HuH-7 (cell line): ENCODE measurements at regions not wholly inside any gene's neighbourhood (a gene's known extent, or its start where the extent isn't known, plus 50 kb on each side); places are given as distances from the start of the nearest gene placed in this dataset.
"Not testable (repeated sequence)": the region's sequence is repeated elsewhere in the genome, so short reads cannot be mapped to it uniquely, and the experiment has no call there.

ENCODE experiments used
- DNase-seq: peaks from one replicate; pipeline ENCODE4 v3.0.0; 2011; ENCODE audit warnings: low spot score

DNA sequence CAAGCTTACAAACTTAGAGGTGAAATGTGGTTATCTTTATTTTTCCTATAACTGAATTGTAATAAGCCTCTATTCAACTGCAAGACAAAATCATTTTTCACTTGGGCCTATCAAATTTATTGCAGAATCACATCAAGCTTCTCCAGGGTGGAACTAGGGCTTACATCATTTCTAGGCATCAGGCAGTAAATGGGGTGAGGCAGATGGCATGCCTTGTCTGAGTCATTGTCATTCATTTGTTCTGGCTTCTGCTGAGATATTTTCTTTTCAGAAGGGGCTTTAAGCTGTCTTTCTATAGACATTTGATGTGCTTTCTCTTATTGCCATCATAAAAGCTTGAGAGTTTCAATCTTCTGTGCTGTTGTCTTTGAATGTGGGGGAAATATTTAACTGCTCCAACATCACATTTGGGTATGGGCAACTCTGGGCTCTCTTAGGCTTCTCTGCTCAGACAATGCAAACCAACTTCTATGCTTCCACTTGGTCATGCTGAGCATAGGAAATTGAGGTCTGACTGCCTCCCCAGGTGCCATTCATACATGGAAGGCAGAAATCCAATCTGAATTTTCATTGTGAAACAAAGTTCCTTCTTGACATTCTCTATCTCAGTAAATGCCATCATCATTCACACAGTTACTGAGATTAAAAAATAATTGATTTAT, 225.8 kb upstream of the GIMD1 start:
- no peak for DNase-seq

DNA sequence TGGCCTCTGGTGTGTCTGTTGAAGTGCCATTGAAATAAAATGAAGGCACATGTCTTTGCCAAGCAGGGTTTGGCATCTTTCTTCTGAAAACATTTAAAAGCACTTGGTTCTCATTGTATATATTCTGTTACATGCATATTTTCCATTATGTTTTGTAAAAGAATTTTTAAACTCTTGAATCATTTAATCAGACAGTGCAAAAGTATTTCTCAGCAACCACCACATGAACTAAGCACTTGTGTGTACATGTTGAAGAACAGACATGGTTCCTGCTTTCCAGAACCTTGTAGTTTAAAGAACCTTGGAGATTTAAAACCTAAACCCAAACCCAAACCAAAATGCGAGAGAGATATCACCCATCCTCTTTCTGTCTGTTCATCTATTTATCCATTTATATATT, 220.3 kb upstream of the GIMD1 start:
- DNase-seq, result no peak

DNA sequence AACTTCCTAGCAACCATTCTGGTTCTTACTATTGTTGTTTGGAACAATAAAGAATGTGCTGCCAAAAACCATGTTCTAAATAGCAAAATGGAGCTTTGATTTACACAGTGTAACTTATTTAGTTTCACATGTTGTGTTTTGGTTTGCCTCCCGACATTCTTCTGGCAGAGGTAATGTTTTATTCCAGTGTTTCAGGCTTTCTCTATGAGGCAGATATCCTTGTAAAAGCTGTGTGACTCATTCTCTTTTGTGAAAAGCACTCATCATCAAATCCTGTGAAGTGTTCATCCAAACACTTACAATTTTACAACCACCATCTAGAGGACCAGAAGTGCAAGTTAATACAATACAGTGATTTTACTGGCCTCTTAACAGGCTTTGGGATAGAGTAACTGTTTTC, 219.0 kb upstream of the GIMD1 start:
- no peak for DNase-seq

DNA sequence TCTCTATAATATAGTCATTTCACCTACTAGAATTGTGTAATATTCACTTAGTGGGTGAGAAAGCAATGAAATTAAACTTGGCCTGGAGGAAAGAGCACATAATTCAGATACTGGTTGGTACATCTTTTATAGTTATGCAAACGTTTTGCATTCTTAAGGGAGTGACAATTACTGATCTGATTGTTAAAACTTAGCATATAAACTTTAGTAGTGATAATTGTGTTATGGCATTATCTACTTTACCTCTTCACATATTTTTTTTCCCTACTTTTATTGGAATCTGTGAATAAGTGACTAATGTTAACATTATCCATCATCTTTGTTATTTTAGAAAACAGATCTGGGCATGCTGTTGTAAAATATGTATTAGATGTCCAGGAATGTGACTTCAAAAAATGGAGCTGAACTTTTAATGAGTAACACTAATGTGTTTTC, 217.4 kb upstream of the GIMD1 start:
- DNase-seq, result no peak

DNA sequence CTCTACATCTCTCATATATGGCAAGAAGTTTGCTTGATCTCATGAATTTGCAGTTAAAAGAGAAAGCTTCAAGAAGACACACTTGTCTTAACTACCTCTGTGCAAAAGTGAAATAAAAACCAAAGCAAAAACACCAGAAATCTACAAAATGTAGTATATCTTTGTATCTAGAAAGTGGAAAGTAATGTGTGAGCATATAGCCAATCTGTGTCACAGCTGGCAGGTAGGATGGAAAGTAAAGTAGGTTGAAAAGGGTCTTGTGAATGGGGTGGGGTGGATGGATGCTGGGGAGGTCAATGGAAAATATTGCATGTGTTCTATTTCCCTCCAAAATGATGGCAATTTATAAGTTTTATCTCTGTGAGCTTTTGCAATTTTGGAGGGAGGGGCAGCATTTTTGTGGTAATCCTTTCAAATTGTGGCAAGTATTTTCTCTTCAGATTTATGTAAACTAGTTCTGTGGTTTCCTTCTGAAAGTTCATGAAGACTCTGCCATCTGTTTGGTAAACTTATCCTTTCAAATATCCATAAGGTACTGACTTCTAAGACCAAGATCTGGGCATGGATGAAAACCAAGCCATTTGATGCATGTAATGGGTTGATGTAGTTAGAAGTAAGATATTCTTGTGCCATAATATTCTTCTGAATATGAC, 215.9 kb upstream of the GIMD1 start:
- no peak for DNase-seq

DNA sequence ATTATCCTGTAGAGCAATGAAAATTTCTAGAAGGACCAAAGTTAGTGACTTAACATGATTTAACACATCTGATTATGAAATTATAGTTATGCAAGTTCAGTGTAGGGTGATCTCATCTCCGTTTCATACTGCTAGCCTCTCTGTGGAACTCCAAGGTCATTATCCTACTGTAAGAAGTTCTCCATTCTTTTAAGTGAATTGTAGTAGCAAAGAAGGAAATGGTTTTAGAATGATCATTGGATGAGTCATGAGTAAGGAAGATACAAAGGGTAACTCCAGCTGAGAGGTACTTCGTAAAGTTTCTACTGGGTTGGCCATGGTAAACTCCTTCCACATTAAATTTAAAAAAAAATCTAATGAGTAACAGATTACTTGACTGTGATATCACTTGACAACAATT, 215.0 kb upstream of the GIMD1 start:
- no peak for DNase-seq

DNA sequence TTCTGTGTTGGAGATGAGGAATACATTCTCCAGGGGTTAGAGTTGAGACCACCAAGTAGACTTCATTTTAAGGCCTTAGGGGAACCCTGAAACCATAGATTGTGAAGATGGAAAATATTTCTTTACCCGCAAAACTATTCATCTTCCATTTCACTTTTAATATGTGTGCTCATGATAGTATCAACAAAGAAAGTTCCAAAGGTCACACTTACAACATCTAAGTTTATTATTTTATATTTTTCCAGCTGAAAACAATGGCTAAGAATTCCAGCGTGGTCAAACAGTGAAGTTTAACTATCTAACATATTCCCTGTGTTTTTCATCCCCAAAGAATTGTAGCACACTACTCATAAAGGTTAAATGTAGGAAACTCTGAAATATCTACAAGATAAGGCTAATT, 214.5 kb upstream of the GIMD1 start:
- no peak for DNase-seq

DNA sequence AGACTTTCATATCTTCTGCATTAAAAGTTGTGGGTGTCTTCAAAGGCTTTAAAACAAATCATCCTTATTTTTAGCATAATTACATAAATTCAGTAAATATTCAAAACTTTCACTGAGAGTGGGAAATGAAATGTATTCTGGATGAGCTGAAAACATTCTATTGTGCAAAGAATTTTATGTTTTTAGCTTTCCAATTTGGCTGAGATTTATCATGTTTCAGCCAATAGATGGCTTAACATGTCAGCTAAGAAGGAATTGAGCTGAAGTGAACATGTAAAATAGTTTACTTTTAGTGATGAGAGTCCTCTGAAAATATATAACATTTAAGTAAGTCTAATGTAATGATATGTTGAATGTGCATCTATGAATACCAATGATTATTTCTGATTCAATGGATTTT, 213.5 kb upstream of the GIMD1 start:
- DNase-seq, result no peak

DNA sequence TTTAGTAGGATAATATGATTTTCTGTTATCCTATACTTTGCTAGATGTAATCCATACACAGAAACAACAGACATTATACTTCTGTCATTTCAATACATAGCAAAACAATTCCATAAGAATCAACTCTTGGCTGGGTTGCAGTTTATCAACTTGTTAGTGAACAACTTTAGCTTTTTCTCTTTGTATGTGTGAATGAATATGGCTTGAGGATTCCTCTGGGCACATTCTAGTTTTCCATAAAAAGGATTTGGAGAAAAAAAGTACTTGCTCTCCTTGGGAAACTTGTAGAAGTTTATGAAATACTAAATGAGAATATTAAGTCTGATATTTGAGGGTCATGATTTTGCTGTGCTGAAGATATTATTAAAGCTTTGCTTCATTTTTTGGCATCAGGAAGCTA, 210.7 kb upstream of the GIMD1 start:
- no peak for DNase-seq

DNA sequence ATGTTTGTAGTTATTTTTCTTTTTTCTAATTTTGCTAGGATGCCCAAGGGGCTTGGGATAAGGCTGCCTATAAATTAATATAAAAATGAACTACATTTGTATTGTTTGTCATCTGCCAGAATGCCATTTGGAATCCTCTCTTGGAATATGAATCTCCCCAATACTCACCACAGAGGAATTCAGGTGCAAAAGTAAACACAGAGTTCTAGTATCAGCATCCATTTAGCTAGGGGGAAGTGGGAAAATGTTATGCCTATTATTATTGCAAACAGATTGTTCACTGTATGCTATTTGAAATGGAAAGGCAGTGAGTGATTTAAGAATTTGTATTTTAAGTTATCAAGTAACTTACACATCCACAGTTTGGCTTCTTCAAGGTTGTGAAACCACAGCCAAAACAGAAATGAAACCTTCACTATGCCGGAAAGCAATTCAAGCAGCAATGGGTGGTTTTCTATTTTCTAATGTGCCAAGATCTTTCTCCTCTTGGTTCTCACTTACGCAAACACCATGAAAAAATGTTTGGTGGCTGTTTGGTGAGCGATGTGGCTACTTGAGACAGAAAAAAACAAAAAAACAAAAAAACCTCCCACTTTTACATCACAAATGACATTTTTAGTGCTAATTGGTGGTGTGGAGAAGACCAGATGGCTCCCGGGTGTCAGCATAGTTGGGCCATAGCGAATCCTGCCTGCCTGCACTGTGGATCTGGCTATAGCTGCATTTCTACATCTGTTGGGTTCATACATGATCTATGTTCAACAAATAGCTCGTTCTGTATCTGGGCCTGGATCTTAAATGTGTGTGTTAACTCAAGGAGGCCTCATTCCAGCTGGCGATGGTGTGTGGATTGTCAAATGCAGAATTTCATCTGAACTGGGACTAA, 200.8 kb upstream of the GIMD1 start:
- no peak for DNase-seq

DNA sequence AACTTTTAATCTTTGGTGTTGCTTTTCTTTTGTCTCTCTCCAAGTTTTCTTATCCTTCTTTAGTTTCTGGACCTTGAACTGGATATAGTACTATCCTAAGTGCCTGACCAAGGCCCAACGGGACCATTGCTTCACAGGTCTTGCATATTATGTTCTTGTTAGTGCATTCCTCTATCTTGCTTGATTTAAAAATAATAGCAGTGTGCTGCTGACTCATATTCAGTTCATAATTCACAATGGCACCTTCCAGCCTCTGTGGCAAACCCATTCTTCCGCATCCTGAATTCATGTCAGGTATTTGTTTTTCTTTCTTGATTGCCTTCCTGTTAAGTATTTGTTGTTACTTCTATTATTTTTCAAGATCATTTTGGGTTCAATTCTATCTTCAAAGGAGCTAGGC, 197.1 kb upstream of the GIMD1 start:
- DNase-seq, result no peak

DNA sequence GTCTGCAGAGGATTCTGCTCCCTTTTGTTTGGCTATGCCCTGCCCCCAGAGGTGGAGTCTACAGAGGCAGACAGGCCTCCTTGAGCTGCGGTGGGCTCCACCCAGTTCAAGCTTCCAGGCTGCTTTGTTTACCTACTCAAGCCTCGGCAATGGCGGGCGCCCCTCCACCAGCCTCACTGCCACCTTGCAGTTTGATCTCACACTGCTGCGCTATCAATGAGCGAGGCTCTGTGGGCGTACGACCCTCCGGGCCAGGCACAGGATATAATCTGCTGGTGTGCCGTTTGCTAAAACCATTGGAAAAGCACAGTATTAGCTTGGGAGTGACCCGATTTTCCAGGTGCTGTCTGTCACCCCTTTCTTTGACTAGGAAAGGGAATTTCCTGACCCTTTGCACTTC, 195.1 kb upstream of the GIMD1 start:
- DNase-seq, result not testable (repeated sequence)

DNA sequence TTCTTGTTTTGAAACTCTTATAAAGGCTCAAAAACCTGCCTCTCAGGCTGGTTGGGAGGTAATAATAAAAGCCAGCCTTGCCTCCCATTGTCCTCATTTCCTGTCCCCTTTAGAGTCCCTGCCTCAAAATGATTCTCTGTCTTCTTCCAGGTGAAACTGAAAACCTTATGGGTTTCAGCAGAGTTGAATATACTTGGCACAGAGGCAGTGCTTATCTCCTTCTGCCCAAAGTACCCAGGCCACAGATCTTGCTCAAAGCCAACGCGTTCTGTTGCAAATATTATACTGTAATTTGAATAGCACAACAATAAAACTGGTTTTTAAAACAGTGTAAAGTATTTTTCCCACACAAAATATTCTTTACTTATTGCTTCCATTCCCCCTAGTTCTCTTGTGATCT, 183.1 kb upstream of the GIMD1 start:
- no peak for DNase-seq

DNA sequence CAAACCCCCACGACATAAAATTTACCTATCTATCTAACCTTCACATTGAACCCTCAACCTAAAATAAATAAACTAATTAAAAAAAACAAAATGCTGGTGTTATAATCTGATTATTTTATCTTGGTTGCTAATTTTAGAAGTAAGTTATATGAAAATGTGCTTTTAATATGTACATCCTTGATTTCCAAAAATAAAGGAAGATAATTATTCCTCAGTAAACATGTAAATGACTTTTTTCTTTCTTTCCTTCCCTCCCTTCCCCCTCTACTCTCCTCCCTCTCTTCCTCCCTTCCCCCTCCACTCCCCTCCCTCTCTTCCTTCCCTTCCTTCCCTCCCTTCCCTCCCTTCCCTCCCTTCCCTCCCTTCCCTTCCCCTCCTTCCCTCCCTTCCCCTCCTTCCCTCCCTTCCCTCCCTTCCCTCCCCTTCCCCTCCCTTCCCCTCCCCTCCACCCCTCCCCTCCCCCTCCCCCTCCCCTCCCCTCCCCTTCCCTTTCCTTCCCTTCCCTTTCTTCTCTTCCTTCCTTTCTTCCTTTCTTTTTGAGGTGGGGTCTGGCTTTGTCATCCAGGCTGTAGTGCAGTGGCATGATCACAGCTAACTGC, 180.0 kb upstream of the GIMD1 start:
- DNase-seq, result no peak

DNA sequence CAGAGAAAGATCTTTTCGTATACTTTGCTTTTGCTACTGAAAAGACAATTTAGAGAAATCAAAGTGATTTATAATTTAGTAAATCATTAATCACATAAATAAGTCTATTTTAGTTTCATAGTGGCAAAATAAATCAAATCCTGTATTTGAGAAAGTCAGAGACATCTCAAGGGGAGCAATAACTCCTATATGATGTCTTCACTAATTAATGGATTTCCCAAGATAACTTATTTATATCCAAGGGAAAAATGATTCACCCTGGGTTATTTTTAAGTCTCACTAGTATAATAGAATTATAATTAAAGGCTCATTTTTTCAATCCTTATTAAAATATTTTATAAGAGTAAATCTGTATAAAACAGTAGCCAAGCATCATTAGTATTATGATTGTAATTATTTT, 177.8 kb upstream of the GIMD1 start:
- no peak for DNase-seq

DNA sequence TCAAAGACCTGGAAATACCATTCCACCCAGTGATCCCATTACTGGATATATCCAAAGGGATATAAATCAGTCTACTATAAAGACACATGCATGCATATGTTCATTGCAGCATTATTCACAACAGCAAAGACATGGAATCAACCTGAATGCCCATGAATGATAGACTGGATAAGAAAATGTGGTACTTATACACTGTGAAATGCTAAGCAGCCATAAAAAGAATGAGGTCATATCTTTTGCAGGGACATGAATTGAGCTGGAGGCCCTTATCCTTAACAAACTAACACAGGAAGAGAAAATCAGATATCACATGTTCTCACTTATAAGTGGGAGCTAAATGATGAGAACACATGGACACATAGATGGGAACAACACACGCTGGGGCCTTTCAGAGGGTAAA, 174.0 kb upstream of the GIMD1 start:
- not testable (repeated sequence) for DNase-seq

DNA sequence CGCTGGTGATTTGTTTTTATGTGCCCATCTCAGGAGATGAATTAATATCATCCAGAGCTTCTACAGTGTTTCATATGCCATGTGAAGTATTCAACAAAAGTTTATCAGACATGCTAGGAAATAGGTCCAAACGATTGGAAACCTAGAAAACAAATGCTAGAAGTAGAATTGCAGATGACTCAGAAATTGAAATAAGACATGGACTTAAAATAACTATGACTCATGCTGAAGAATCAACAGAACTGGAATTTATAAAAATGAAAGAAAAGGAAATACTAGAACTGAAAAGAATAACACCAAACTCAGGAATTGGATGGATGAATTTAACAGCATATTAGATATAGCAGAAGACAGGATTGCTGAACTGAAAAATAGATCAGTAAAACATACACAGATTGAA, 172.7 kb upstream of the GIMD1 start:
- no peak for DNase-seq

DNA sequence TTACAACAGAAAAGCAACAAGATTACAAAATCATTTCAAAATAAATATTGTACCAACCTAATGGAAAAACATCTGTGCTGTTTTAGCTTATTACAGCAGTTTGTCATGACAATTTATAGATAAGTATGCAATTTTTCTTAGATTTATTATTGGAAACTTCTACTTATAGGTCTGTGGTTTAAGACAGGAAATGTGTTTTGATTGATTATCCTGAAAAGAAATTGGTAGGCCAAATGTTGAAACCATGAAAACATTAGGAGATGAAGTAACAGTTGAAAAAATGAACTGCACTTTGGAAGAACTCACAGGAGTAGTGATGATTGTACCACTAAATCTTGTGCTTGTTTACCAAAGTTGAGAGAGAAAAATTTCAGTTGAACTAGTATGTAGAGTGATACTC, 162.2 kb upstream of the GIMD1 start:
- DNase-seq, result no peak

DNA sequence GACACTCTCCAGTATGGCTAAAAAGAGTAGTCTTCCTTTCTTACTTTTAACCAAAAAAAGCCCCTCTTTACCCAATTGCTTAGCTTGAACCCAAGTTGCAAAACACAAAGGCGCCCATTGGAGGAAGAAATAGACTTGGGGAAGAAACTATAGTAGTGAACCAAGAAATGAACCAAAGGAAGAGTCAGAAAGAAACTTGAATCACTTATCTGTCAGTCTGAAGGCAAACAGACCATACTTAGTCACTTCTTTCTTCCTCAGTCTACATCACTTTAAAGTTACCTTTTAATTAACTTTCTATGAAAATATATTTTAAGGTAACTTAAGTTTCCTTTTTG, 161.4 kb upstream of the GIMD1 start:
- DNase-seq, result no peak

DNA sequence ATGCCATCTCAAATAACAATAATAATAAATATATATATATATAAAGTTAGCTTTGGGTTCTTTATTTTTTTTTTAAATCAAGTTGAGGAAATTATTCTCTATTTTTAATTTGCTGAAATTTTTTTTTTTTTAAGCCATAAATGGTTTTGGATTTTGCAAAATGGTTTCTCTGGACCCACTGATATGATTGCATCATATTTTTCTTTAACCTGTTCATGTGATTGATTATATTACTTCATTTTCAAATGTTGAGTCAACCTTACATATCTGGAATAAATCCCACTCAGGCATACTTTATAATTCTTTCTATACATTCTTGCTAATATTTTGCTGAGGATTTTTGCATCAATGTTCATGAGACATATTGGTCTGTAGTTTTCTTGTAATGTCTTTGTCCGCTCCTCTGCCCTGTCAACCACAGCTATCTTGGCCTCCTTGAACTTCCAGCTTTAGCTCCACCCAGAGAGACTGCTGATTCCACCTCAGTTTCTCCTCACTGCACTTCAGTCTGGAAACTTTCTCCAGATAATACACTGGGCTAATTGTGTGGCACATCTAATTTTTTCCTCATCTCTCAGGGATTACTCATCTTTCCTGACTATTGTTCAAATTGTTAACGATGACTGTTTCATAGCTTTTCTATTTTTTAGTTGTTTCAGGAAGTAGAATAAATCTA, 160.9 kb upstream of the GIMD1 start:
- DNase-seq, result no peak

DNA sequence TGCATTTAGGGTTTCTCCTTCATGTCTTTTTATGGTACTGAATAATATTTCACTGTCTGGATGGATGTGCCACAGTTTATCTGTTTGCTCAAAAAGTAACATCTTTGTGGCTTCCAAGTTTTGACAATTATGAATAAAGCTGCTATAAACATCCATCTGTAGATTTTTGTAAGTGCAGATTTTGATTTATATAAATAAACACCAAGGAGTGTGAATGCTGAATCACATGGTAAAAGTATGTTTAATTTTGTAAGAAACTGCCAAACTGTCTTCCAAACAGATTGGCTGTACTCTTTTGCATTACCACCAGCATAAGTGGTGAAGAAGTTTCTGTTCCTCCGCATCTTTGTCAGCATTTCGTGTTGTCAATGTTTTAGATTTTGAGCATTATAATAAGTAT, 158.7 kb upstream of the GIMD1 start:
- no peak for DNase-seq

DNA sequence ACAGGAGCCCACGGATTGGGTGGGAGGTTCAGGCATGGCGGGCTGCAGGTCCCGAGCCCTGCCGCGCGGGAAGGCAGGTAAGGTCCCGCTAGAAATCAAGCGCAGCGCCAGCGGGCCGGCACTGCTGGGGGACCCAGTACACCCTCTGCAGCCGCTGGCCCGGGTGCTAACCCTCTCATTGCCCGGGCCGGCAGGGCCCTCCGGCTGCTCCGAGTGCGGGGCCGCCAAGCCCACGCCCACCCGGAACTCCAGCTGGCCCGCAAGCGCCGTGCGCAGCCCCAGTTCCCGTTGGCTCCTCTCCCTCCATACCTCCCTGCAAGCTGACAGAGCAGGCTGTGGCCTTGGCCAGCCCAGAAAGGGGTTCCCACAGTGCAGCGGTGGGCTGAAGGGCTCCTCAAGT, 156.8 kb upstream of the GIMD1 start:
- peak; percentile 8 for DNase-seq
